Ishikawa (cell line): ENCODE measurements at regions not wholly inside any gene's neighbourhood (a gene's known extent, or its start where the extent isn't known, plus 50 kb on each side); places are given as distances from the start of the nearest gene placed in this dataset.

Experiments used
- CEBPB ChIP-seq: IDR thresholded peaks from 2 replicates; pipeline ENCODE4 v1.6.1; 2012
- CREB1 ChIP-seq: IDR thresholded peaks from 2 replicates; pipeline ENCODE4 v1.6.1; 2012; ENCODE audit warnings: low read depth
- EGR1 ChIP-seq: IDR thresholded peaks from 2 replicates; pipeline ENCODE4 v1.6.1; 2012
- EP300 ChIP-seq: IDR thresholded peaks from 2 replicates; pipeline ENCODE4 v1.6.1; 2012; ENCODE audit warnings: borderline replicate concordance
- FOXM1 ChIP-seq: IDR thresholded peaks from 2 replicates; pipeline ENCODE4 v1.6.1; 2012; ENCODE audit warnings: low read depth, borderline replicate concordance
- MAX ChIP-seq: IDR thresholded peaks from 2 replicates; pipeline ENCODE4 v1.6.1; 2012
- NFIC ChIP-seq: IDR thresholded peaks from 2 replicates; pipeline ENCODE4 v1.6.1; 2012
- RAD21 ChIP-seq: IDR thresholded peaks from 2 replicates; pipeline ENCODE4 v1.6.1; 2012; ENCODE audit warnings: low read depth
- REST ChIP-seq: IDR thresholded peaks from 2 replicates; pipeline ENCODE4 v1.6.1; 2012; ENCODE audit warnings: low read depth, mild to moderate bottlenecking
- TAF1 ChIP-seq: IDR thresholded peaks from 2 replicates; pipeline ENCODE4 v1.6.1; 2012; ENCODE audit warnings: low read depth, mild to moderate bottlenecking
- TCF12 ChIP-seq: IDR thresholded peaks from 2 replicates; pipeline ENCODE4 v1.6.1; 2012; ENCODE audit warnings: low read depth
- TEAD4 ChIP-seq: IDR thresholded peaks from 2 replicates; pipeline ENCODE4 v1.6.1; 2012
- USF1 ChIP-seq: IDR thresholded peaks from 2 replicates; pipeline ENCODE4 v1.6.1; 2012
- YY1 ChIP-seq: IDR thresholded peaks from 2 replicates; pipeline ENCODE4 v1.6.1; 2012; ENCODE audit warnings: low read depth
- ZBTB7A ChIP-seq: IDR thresholded peaks from 2 replicates; pipeline ENCODE4 v1.6.1; 2012; ENCODE audit warnings: low read depth

- no peak for TF ChIP-seq YY1
- no peak for TF ChIP-seq CEBPB
- no peak for TF ChIP-seq RAD21
- TF ChIP-seq EGR1: no peak
- TF ChIP-seq TCF12: no peak
- TF ChIP-seq ZBTB7A: no peak
- no peak for TF ChIP-seq MAX
- TF ChIP-seq NFIC: no peak
- no peak for TF ChIP-seq EP300
- TF ChIP-seq TAF1: no peak
- no peak for TF ChIP-seq USF1
- TF ChIP-seq TEAD4: no peak
- no peak for TF ChIP-seq REST
- no peak for TF ChIP-seq FOXM1
- TF ChIP-seq CREB1: no peak
Observed at GRCh38 chr2:129456691-129457090, 522.8 kb upstream of the RAB6C start.

GRCh38 chr2:129457277-129457818 lies 522.1 kb upstream of the RAB6C start:
- TF ChIP-seq EGR1 (no peak), TEAD4 (no peak), REST (no peak), RAD21 (no peak), TCF12 (no peak), MAX (no peak), CREB1 (no peak), TAF1 (no peak), CEBPB (no peak), FOXM1 (no peak), NFIC (no peak), YY1 (no peak)

- TF ChIP-seq ZBTB7A: no peak
Observed at GRCh38 chr2:129458006-129458405, 521.5 kb upstream of the RAB6C start.

GRCh38 chr2:129458436-129458835 lies 521.0 kb upstream of the RAB6C start:
- TF ChIP-seq CREB1 (no peak), TAF1 (no peak), USF1 (no peak), NFIC (no peak), YY1 (no peak), EGR1 (no peak), REST (no peak), MAX (no peak), RAD21 (no peak), ZBTB7A (no peak), TEAD4 (no peak), CEBPB (no peak), FOXM1 (no peak), EP300 (no peak), TCF12 (no peak)

GRCh38 chr2:129459200-129459876 lies 520.1 kb upstream of the RAB6C start:
- TF ChIP-seq ZBTB7A: no peak
- TF ChIP-seq TCF12: no peak
- TF ChIP-seq TAF1: no peak
- no peak for TF ChIP-seq REST
- TF ChIP-seq RAD21: no peak
- TF ChIP-seq NFIC: no peak
- TF ChIP-seq MAX: no peak
- no peak for TF ChIP-seq YY1
- TF ChIP-seq EGR1: no peak
- no peak for TF ChIP-seq CREB1
- no peak for TF ChIP-seq USF1
- TF ChIP-seq EP300: no peak
- no peak for TF ChIP-seq FOXM1
- TF ChIP-seq TEAD4: no peak
- no peak for TF ChIP-seq CEBPB
